HepG2 (cell line): ENCODE measurements at regions not wholly inside any gene's neighbourhood (a gene's known extent, or its start where the extent isn't known, plus 50 kb on each side); places are given as distances from the start of the nearest gene placed in this dataset.

ENCODE experiments used
- ATAC-seq: fragments of 200-7000 bp; cut with Tn5 transposase; 3 replicates; pipeline ENCODE4 v1.9.1; 2020; ENCODE audit warnings: mild to moderate bottlenecking, moderate library complexity
- BruUV-seq: library from RNA; stranded (reverse); fragments of 400-500 nt; replicated peaks from 2 replicates; lab custom pipeline; 2021; lab: Mats Ljungman, UMichigan
- CTCF ChIA-PET: fragments of 300-600 bp; formaldehyde crosslinking; extraction: SDS; loops from one replicate; lab custom pipeline; 2021; ENCODE audit warnings: low total read pairs, inconsistent platforms, low intra/inter-chr PET ratio; lab: Yijun Ruan, JAX
- POLR2A ChIA-PET: fragments of 350-600 bp; sonication (Branson Sonifier 250); formaldehyde crosslinking; loops from one replicate; lab custom pipeline; 2020; ENCODE audit warnings: antibody characterized with exemption, inconsistent platforms; lab: Yijun Ruan, JAX
- DNase-seq: peaks from one replicate; pipeline ENCODE4 v3.0.0-alpha.2; 2015; ENCODE audit warnings: low spot score
- FAIRE-seq: peaks from 3 replicates; lab custom pipeline; 2011; peaks lifted over from hg19 to GRCh38; lab: Jason Lieb, UNC
- H2AFZ ChIP-seq: one replicate; pipeline ENCODE4 v1.6.1; 2011; ENCODE audit warnings: low read length, inconsistent platforms
- H3K27ac ChIP-seq: fragments of 300-600 bp; 3 replicates; pipeline ENCODE4 v1.8.0; 2011; ENCODE audit warnings: mixed run types, mild to moderate bottlenecking, mixed read lengths, low read length, inconsistent platforms; ENCODE audit not compliant: insufficient read depth; ENCODE audit errors: extremely low read length
- H3K27me3 ChIP-seq, 2 experiments: fragments of 200-600 bp in 1 of 2; 2 replicates in 1 of 2; 3 replicates in 1 of 2; pipeline versions ENCODE4 v1.6.0 to v1.8.0; 2011; ENCODE audit warnings: low read length in 2 of 2, mild to moderate bottlenecking in 2 of 2, moderate library complexity in 2 of 2, inconsistent platforms in 1 of 2; ENCODE audit not compliant: insufficient read depth in 2 of 2, control insufficient read depth in 1 of 2
- H3K36me3 ChIP-seq, 2 experiments: fragments of 200-600 bp in 1 of 2; replicated peaks in 1 of 2; 2 replicates in 1 of 2; 3 replicates in 1 of 2; pipeline versions ENCODE4 v1.5.1 to v1.8.0; 2011; ENCODE audit warnings: low read length in 2 of 2, inconsistent platforms in 1 of 2; ENCODE audit not compliant: insufficient read depth in 2 of 2, control insufficient read depth in 1 of 2
- H3K4me1 ChIP-seq: 2 replicates; pipeline ENCODE4 v1.5.1; 2012; ENCODE audit warnings: low read length, inconsistent platforms; ENCODE audit not compliant: insufficient read depth
- H3K4me2 ChIP-seq: 2 replicates; pipeline ENCODE4 v1.6.0; 2011; ENCODE audit warnings: low read depth, low read length, inconsistent platforms
- H3K4me3 ChIP-seq, 3 experiments: fragments of 200-600 bp in 1 of 3; sonication (generic), shearing (Covaris generic) in 1 of 3; replicated peaks in 1 of 3; 2 replicates each; pipeline ENCODE4 v1.5.1; 2011 to 2016; ENCODE audit warnings: low read length in 3 of 3, inconsistent platforms in 2 of 3, low read depth in 2 of 3, mild to moderate bottlenecking in 2 of 3, control low read depth in 1 of 3, mixed read lengths in 1 of 3; ENCODE audit not compliant: insufficient read depth in 1 of 3
- H3K79me2 ChIP-seq: one replicate; pipeline ENCODE4 v1.6.1; 2011; ENCODE audit warnings: low read length, inconsistent platforms; ENCODE audit not compliant: insufficient read depth
- H3K9ac ChIP-seq: 2 replicates; pipeline ENCODE4 v1.6.0; 2011; ENCODE audit warnings: mild to moderate bottlenecking, low read depth, low read length, inconsistent platforms; ENCODE audit not compliant: insufficient read depth
- H3K9me3 ChIP-seq: 2 replicates; pipeline ENCODE4 v1.5.1; 2012; ENCODE audit warnings: mild to moderate bottlenecking, low read length
- H4K20me1 ChIP-seq: 2 replicates; pipeline ENCODE4 v1.6.0; 2011; ENCODE audit warnings: inconsistent platforms, mild to moderate bottlenecking, low read length, moderate library complexity; ENCODE audit not compliant: insufficient read depth
- CCDC6 ChIP-seq: sonication (generic); formaldehyde crosslinking; IDR thresholded peaks from 2 replicates; pipeline ENCODE4 v1.8.1; 2022; ENCODE audit warnings: mild to moderate bottlenecking, missing genetic modification reagents, moderate library complexity
- HES4 ChIP-seq: sonication (generic); formaldehyde crosslinking; IDR thresholded peaks from 2 replicates; pipeline ENCODE4 v1.9.0; 2021; ENCODE audit warnings: mild to moderate bottlenecking, missing genetic modification reagents, borderline replicate concordance
- PHF5A ChIP-seq: IDR thresholded peaks from one replicate; pipeline ENCODE4 v1.6.1; 2018; ENCODE audit warnings: low read depth, missing genetic modification reagents; ENCODE audit not compliant: unreplicated experiment
- ZFP37 ChIP-seq: sonication (generic); formaldehyde crosslinking; IDR thresholded peaks from 2 replicates; pipeline ENCODE4 v1.4.0; 2020; ENCODE audit warnings: missing genetic modification reagents, borderline replicate concordance
- ZFX ChIP-seq: sonication (generic); formaldehyde crosslinking; IDR thresholded peaks from 2 replicates; pipeline ENCODE4 v1.4.0; 2020; ENCODE audit warnings: mild to moderate bottlenecking, low read depth, missing genetic modification reagents, moderate library complexity
- ZKSCAN5 ChIP-seq: sonication (generic); formaldehyde crosslinking; IDR thresholded peaks from 2 replicates; pipeline ENCODE4 v1.5.1; 2020; ENCODE audit warnings: mild to moderate bottlenecking, missing genetic modification reagents
- ZNF546 ChIP-seq: sonication (generic); formaldehyde crosslinking; conservative IDR thresholded peaks from 2 replicates; pipeline ENCODE4 v1.8.1; 2023; ENCODE audit warnings: mild to moderate bottlenecking, missing genetic modification reagents
- ZSCAN29 ChIP-seq: sonication (generic); formaldehyde crosslinking; conservative IDR thresholded peaks from 2 replicates; pipeline ENCODE4 v1.4.0; 2020; ENCODE audit warnings: mild to moderate bottlenecking, missing genetic modification reagents
- WGBS: methylation state at CpG from one replicate; pipeline ENCODE4 v1.1.6; 2017; ENCODE audit warnings: low lambda C conversion rate; 5-methylcytosine and 5-hydroxymethylcytosine counted together
- in situ Hi-C: cut with HindIII; loops from 2 replicates; pipeline ENCODE4 v1.10.0; 2017; ENCODE audit warnings: low pct_unique_long_range_greater_than_20kb; ENCODE audit not compliant: extremely low pct_ligation_motif_present
- intact Hi-C: fragments of 100-400 bp; cut with micrococcal nuclease; formaldehyde crosslinking; loops from one replicate; pipeline ENCODE4 v1.10.0; 2022; ENCODE audit not compliant: unreplicated experiment
- TF ChIP-seq, protein P1 (sequence below): sonication (generic); formaldehyde crosslinking; IDR thresholded peaks from 2 replicates; pipeline ENCODE4 v1.4.0; 2020; ENCODE audit warnings: mild to moderate bottlenecking, missing genetic modification reagents
- TF ChIP-seq, protein P2 (sequence below): sonication (generic); formaldehyde crosslinking; IDR thresholded peaks from 2 replicates; pipeline ENCODE4 v1.4.0; 2020; ENCODE audit warnings: mild to moderate bottlenecking, missing genetic modification reagents

- TF ChIP-seq CCDC6 (CRISPR knock-in tag), result no peak
Observed at GRCh38 chr2:117126656-117127055, 687.8 kb upstream of the DDX18 start (continued).

- POLR2A ChIA-PET, result no interaction called here
- FAIRE-seq (no peak), ATAC-seq (no peak), DNase-seq (no peak)
- in situ Hi-C loops (no loop called here), intact Hi-C loops (no loop called here)
- Histone ChIP-seq H3K4me1 (no peaks in the 10 kb centered on the region), H3K4me3 (no peak overlapping the region), H3K79me2 (no peaks in the 10 kb centered on the region), H3K36me3 (no peaks in the 10 kb centered on the region), H3K9me3 (peaks cover 92% of the 10 kb centered on the region), H3K27me3 (no peaks in the 10 kb centered on the region), H3K4me2 (no peak overlapping the region), H3K27ac (no peak overlapping the region), H4K20me1 (no peaks in the 10 kb centered on the region), H2AFZ (no peak overlapping the region), H3K9ac (no peak overlapping the region)
- no peak for TF ChIP-seq ZFP37 (CRISPR knock-in tag)
- no TSS peak for BruUV-seq
- CTCF ChIA-PET, result no interaction called here
Observed at GRCh38 chr2:117127680-117128079, 686.8 kb upstream of the DDX18 start.

- CTCF ChIA-PET, result no interaction called here
- Histone ChIP-seq H3K4me1 (no peaks in the 10 kb centered on the region), H4K20me1 (no peaks in the 10 kb centered on the region), H3K27ac (no peak overlapping the region), H3K36me3 (no peaks in the 10 kb centered on the region), H3K79me2 (no peaks in the 10 kb centered on the region), H2AFZ (no peak overlapping the region), H3K4me2 (no peak overlapping the region), H3K9ac (no peak overlapping the region), H3K27me3 (no peaks in the 10 kb centered on the region), H3K4me3 (no peak overlapping the region), H3K9me3 (peaks cover 97% of the 10 kb centered on the region)
- POLR2A ChIA-PET, result no interaction called here
- ATAC-seq (no peak), DNase-seq (peak; percentile 1), FAIRE-seq (no peak)
- BruUV-seq, result no TSS peak
- intact Hi-C loops (no loop called here), in situ Hi-C loops (no loop called here)
- WGBS, result 0% methylated on average over 1 of the region's 1 CpG
- TF ChIP-seq ZNF546 (CRISPR knock-in tag) (no peak), ZFX (no peak), ZKSCAN5 (CRISPR knock-in tag) (no peak), ZSCAN29 (CRISPR knock-in tag) (no peak), PHF5A (CRISPR knock-in tag) (no peak), HES4 (CRISPR knock-in tag) (no peak)
- TF ChIP-seq, protein P1, sequence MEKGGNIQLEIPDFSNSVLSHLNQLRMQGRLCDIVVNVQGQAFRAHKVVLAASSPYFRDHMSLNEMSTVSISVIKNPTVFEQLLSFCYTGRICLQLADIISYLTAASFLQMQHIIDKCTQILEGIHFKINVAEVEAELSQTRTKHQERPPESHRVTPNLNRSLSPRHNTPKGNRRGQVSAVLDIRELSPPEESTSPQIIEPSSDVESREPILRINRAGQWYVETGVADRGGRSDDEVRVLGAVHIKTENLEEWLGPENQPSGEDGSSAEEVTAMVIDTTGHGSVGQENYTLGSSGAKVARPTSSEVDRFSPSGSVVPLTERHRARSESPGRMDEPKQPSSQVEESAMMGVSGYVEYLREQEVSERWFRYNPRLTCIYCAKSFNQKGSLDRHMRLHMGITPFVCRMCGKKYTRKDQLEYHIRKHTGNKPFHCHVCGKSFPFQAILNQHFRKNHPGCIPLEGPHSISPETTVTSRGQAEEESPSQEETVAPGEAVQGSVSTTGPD (CRISPR knock-in tag), result no peak
- TF ChIP-seq, protein P2, sequence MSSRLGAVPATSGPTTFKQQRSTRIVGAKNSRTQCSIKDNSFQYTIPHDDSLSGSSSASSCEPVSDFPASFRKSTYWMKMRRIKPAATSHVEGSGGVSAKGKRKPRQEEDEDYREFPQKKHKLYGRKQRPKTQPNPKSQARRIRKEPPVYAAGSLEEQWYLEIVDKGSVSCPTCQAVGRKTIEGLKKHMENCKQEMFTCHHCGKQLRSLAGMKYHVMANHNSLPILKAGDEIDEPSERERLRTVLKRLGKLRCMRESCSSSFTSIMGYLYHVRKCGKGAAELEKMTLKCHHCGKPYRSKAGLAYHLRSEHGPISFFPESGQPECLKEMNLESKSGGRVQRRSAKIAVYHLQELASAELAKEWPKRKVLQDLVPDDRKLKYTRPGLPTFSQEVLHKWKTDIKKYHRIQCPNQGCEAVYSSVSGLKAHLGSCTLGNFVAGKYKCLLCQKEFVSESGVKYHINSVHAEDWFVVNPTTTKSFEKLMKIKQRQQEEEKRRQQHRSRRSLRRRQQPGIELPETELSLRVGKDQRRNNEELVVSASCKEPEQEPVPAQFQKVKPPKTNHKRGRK (CRISPR knock-in tag), result no peak
Observed at GRCh38 chr2:117128461-117128860, 686.0 kb upstream of the DDX18 start.
